ENCODE measurements at regions not wholly inside any gene's neighbourhood (a gene's known extent, or its start where the extent isn't known, plus 50 kb on each side); places are given as distances from the start of the nearest gene placed in this dataset.

DNA sequence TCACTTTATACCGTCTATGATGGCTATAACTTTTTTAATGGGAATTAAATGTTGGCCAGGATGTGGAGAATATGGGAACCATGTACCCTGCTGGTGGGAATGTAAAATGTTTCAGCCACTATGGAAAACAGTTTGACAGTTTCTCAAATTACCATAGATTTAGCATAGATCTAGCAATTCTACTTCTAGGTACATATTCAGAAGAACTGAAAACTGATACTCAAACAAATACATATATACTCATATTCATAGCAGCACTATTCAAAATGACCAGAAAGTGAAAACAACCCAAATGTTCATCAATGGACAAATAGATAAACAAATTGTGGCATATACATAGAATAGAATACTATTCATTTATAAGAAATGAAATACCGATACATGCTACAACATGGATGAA lies 539.4 kb downstream of the IGSF11 start:
- TF ChIP-seq, protein P1, sequence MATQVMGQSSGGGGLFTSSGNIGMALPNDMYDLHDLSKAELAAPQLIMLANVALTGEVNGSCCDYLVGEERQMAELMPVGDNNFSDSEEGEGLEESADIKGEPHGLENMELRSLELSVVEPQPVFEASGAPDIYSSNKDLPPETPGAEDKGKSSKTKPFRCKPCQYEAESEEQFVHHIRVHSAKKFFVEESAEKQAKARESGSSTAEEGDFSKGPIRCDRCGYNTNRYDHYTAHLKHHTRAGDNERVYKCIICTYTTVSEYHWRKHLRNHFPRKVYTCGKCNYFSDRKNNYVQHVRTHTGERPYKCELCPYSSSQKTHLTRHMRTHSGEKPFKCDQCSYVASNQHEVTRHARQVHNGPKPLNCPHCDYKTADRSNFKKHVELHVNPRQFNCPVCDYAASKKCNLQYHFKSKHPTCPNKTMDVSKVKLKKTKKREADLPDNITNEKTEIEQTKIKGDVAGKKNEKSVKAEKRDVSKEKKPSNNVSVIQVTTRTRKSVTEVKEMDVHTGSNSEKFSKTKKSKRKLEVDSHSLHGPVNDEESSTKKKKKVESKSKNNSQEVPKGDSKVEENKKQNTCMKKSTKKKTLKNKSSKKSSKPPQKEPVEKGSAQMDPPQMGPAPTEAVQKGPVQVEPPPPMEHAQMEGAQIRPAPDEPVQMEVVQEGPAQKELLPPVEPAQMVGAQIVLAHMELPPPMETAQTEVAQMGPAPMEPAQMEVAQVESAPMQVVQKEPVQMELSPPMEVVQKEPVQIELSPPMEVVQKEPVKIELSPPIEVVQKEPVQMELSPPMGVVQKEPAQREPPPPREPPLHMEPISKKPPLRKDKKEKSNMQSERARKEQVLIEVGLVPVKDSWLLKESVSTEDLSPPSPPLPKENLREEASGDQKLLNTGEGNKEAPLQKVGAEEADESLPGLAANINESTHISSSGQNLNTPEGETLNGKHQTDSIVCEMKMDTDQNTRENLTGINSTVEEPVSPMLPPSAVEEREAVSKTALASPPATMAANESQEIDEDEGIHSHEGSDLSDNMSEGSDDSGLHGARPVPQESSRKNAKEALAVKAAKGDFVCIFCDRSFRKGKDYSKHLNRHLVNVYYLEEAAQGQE (IDR thresholded peaks at IDR 0.05; ENCODE audit: insufficient read depth in 1 of 2, low read depth in 2 of 2, low read length in 2 of 2) = no peak
- TF ChIP-seq SIN3A (IDR thresholded peaks at IDR 0.05; ENCODE audit: borderline replicate concordance, insufficient read depth, low read length) = no peak
- no peak for TF ChIP-seq TAF1 (IDR thresholded peaks at IDR 0.05; ENCODE audit: borderline replicate concordance, insufficient read depth, low read length)
- TF ChIP-seq FOXP2 (optimal IDR thresholded peaks at IDR 0.05; ENCODE audit: borderline replicate concordance, extremely low read depth, extremely low read length, insufficient read depth) = no peak
- TF ChIP-seq POLR2AphosphoS5 (IDR thresholded peaks at IDR 0.05; ENCODE audit: low read depth, low read length) = no peak

DNA sequence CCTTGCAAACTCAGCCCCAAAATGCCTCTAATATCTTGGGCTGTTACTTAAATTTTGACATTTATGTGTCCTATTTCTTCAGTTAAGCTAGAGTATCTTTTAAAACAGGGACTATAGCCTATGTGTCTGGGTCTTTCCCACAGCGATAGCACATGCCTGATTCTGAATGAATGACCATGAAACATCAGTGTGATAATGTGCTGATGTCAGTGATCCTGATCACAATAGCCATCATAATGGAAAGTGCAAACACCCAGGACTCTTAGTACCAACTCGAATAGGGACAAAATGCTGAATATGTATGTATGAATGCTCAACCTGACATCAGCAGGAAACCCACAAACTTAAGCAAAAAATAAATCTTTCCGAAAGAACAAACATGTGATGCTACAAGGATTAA lies 537.4 kb downstream of the IGSF11 start:
- no peak for TF ChIP-seq FOXP2 (optimal IDR thresholded peaks at IDR 0.05; ENCODE audit: borderline replicate concordance, extremely low read depth, extremely low read length, insufficient read depth)
- TF ChIP-seq, protein P1 (IDR thresholded peaks at IDR 0.05; ENCODE audit: insufficient read depth in 1 of 2, low read depth in 2 of 2, low read length in 2 of 2) = no peak
- no peak for TF ChIP-seq SIN3A (IDR thresholded peaks at IDR 0.05; ENCODE audit: borderline replicate concordance, insufficient read depth, low read length)

DNA sequence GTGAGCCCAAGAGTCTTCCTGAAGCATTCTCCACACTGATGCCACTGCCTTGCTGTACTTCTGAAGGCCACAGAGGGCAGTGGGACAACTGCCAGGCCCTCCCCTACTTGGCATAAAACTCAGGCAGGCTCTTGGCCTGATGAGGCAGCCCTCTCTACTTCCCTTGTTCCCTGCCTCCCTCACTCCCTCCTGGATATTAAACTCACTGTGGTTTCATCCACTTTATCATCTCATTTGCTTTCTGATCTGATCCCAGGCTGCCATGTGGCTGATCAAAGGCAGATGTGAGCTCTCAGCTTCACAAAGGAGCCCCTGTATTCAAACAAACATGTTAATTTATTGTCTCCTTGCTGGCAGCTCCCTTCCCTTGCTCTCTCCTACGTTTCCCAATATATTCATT lies 533.5 kb downstream of the IGSF11 start:
- TF ChIP-seq FOXP2 (optimal IDR thresholded peaks at IDR 0.05; ENCODE audit: borderline replicate concordance, extremely low read depth, extremely low read length, insufficient read depth) (no peak), TAF1 (IDR thresholded peaks at IDR 0.05; ENCODE audit: borderline replicate concordance, insufficient read depth, low read length) (no peak), POLR2AphosphoS5 (IDR thresholded peaks at IDR 0.05; ENCODE audit: low read depth, low read length) (no peak), SIN3A (IDR thresholded peaks at IDR 0.05; ENCODE audit: borderline replicate concordance, insufficient read depth, low read length) (no peak)
- TF ChIP-seq, protein P1 (IDR thresholded peaks at IDR 0.05; ENCODE audit: insufficient read depth in 1 of 2, low read depth in 2 of 2, low read length in 2 of 2) = no peak

DNA sequence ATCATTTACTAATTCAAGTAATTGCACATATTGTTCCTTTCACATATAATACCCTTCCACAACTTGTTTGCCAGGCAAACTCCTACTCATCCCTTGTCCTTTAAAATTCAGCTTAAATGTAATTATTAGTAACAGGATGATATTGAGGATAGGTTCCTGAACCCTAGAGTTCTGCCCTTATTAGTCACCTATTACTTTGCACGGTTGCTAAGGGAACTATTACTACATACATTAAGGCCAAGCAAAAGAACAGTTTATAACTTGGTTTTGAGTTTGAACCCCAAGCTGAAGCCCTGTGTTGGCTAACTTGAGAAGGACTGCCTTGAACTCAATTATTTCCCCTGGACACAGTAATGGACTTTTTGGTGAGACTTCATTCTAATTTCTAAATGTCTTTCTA lies 529.7 kb downstream of the IGSF11 start:
- no peak for TF ChIP-seq SIN3A (IDR thresholded peaks at IDR 0.05; ENCODE audit: borderline replicate concordance, insufficient read depth, low read length)

DNA sequence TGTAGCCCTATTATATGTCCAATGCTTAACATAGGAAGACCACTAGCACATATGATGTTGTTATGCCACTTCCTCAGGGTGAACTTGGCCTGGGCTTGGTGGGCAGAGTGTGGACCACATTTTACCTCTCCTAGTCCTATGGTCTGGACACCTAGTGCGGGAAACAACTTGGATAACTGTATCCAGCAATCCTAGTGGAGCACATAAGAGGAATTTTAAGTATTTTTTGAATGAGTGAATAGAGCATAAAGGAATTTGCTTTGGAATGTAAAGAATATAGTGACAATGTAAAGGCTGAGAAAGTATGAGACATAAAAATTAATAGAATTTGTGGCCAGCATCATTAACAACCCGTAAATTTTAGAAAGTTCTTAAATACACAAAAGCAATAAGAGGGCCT lies 528.9 kb downstream of the IGSF11 start:
- TF ChIP-seq POLR2AphosphoS5 (IDR thresholded peaks at IDR 0.05; ENCODE audit: low read depth, low read length) = no peak
- TF ChIP-seq, protein P1 (IDR thresholded peaks at IDR 0.05; ENCODE audit: insufficient read depth in 1 of 2, low read depth in 2 of 2, low read length in 2 of 2) = no peak

DNA sequence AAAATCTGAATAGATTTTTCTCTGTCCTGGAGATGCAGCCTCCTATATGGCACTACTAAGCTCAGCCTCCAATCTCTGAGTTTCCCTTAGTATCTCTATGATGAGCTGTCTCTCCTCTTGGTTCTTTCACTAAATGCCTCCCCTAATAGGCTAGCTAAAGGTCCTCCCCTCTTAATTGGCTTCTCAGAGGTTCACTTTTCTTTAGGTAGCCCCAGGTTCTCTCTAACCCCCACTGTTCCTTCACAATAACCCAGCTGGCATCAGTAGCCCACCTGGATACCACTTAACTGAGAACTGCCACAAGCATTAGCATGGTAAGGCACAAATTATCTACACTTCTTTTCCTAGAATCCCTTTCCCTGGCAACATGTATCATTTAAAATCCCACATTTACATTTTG lies 523.2 kb downstream of the IGSF11 start:
- TF ChIP-seq TAF1 (IDR thresholded peaks at IDR 0.05; ENCODE audit: borderline replicate concordance, insufficient read depth, low read length) (no peak), SIN3A (IDR thresholded peaks at IDR 0.05; ENCODE audit: borderline replicate concordance, insufficient read depth, low read length) (no peak), FOXP2 (optimal IDR thresholded peaks at IDR 0.05; ENCODE audit: borderline replicate concordance, extremely low read depth, extremely low read length, insufficient read depth) (no peak), POLR2AphosphoS5 (IDR thresholded peaks at IDR 0.05; ENCODE audit: low read depth, low read length) (no peak)
- TF ChIP-seq, protein P1 (IDR thresholded peaks at IDR 0.05; ENCODE audit: insufficient read depth in 1 of 2, low read depth in 2 of 2, low read length in 2 of 2) = no peak

All from PFSK-1 (cell line).